OCI-LY1 (cell line): ENCODE measurements at regions not wholly inside any gene's neighbourhood (a gene's known extent, or its start where the extent isn't known, plus 50 kb on each side); places are given as distances from the start of the nearest gene placed in this dataset.
"Not testable (repeated sequence)": the region's sequence is repeated elsewhere in the genome, so short reads cannot be mapped to it uniquely, and the experiment has no call there.

Experiments used
- CTCF ChIP-seq: fragments of 200-600 bp; sonication (generic), shearing (Covaris generic); IDR thresholded peaks from 2 replicates; pipeline ENCODE4 v1.5.1; 2017; ENCODE audit warnings: mild to moderate bottlenecking, antibody characterized with exemption, low read length, moderate library complexity, mixed read lengths
- EZH2 ChIP-seq: fragments of 200-600 bp; sonication (generic), shearing (Covaris generic); IDR thresholded peaks from 2 replicates; pipeline ENCODE4 v1.8.0; 2017; ENCODE audit warnings: borderline replicate concordance, mixed run types, mild to moderate bottlenecking, antibody characterized with exemption, low read length, moderate library complexity, mixed read lengths

GRCh38 chr13:65323192-65323591, 1906.9 kb downstream of the PCDH9 start:
- not testable (repeated sequence) for TF ChIP-seq CTCF, EZH2
